Neural progenitor cell (in vitro differentiated cells): ENCODE measurements at regions not wholly inside any gene's neighbourhood (a gene's known extent, or its start where the extent isn't known, plus 50 kb on each side); places are given as distances from the start of the nearest gene placed in this dataset.

Source experiments
- CTCF ChIP-seq: fragments of 200-600 bp; sonication (generic); IDR thresholded peaks from 2 replicates; pipeline ENCODE4 v1.5.1; 2017; ENCODE audit warnings: antibody characterized with exemption, mild to moderate bottlenecking
- EZH2 ChIP-seq: fragments of 200-600 bp; sonication (generic); IDR thresholded peaks from 2 replicates; pipeline ENCODE4 v1.6.1; 2017; ENCODE audit warnings: antibody characterized with exemption, mild to moderate bottlenecking, moderate library complexity
- EZH2phosphoT487 ChIP-seq: fragments of 200-600 bp; sonication (generic); IDR thresholded peaks from 2 replicates; pipeline ENCODE4 v1.6.1; 2017; ENCODE audit warnings: antibody characterized with exemption

- TF ChIP-seq EZH2 (no peak), CTCF (no peak), EZH2phosphoT487 (peak; percentile 100)
These were observed 191.0 kb downstream of the SATB1 start for GRCh38 chr3:18233987-18234716.
